IPS-NIHi7 (cell line): ENCODE measurements at regions not wholly inside any gene's neighbourhood (a gene's known extent, or its start where the extent isn't known, plus 50 kb on each side); places are given as distances from the start of the nearest gene placed in this dataset.

Experiments used
- DNase-seq: peaks from one replicate; pipeline ENCODE4 v3.0.0; 2012; ENCODE audit warnings: mixed read lengths; ENCODE audit errors: extremely low spot score

DNA sequence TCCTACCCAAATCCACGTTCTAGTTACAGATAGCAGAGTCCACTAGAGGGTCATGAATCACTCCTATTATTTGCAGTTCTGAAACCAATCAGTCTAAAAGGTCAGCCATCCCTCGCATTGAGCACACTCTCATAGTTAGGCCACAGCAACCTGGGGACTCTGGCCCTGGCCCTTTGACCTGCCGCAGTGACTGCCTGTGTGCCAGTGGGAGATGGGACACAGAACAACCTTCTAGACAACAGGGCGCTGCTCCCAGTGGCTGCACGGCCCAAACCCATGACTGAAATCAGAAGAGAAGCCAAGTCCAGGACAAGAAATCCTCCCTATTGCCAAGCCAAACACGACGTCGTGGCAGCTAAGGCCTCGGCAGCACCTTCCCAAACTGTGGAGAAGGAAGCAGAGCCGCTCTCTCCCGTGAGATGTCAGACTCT, 158.5 kb downstream of the HERPUD2 start:
- DNase-seq = no peak

DNA sequence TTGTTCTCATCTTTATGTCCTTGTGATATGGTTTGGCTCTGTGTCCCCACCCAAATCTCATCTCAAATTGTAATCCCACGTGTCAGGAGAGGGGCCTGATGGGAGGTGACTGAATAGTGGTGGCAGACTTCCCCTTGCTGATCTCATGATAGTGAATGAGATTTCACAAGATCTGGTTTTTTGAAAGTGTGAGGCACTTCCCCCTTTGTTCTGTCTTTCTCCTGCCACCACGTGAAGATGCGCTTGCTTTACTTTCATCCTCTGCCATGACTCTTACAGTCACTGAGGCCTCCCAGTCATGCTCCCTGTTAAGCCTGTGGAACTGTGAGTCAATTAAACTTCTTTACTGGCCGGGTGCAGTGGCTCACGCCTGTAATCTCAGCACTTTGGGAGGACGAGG, 161.0 kb downstream of the HERPUD2 start:
- DNase-seq = no peak

DNA sequence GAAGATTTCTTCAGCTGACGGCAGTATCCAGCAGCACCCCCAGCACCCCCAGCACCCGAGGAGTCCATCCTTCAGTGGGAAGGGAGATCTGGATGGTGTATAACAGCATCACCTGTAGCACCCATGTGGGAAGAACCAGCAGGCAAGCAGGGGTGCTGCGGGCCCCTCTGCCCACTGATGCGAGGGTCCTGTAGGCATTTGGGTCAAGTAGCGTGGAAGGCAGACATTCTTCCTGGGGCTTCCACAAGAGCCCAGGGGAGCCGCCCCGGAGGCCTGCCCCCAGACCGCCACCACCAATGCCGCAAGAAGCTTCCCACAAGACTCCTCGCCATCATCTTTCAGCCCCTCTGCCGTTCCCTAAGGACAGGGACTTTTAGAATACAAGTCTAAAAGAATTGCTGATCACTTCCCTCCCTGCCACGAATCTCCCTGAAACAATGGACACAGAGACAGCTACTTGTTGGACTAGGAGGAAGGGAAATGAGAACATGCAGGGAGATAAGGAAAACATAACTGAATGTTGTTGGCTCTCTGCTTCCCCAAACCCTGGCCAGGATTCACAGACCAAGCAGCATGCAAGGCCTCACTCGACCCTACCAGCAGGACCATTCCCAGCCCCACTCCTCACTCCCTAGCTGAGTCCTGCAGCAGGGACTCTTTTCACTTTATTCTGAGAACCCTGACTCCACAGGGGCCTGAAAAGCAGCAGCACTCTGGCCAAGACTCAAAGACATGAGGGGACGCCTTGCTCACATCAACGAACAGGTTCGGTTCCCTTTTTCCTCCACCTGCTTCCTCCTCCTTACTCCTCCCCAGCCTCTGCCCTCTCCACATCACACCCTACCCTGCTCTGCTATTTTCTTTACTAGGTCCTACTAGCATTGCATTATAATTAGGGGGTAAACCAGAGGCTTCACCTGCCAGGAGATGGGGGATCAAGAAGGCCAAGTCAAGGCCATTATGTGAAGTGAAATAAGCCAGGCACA, 164.5 kb downstream of the HERPUD2 start:
- DNase-seq = no peak

DNA sequence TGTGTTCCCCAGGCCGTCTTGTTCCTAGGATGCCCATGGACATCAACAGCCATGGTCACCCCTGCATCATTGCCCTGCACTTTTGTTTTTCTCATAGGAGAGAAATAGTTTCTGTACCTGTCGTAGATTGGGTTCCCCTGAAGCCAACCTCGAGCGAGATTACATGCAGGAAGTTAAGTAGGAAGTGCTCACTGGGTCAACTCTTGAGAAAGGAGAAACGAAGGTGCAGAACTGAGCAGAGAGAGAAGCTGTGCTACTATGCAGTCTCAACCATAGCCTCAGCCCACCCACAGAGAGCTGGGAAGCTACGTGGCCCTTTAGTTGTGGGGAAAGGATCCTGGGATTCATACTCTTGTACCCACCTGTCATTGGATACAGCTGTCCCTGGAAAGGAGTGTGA, 165.2 kb downstream of the HERPUD2 start:
- DNase-seq = no peak

DNA sequence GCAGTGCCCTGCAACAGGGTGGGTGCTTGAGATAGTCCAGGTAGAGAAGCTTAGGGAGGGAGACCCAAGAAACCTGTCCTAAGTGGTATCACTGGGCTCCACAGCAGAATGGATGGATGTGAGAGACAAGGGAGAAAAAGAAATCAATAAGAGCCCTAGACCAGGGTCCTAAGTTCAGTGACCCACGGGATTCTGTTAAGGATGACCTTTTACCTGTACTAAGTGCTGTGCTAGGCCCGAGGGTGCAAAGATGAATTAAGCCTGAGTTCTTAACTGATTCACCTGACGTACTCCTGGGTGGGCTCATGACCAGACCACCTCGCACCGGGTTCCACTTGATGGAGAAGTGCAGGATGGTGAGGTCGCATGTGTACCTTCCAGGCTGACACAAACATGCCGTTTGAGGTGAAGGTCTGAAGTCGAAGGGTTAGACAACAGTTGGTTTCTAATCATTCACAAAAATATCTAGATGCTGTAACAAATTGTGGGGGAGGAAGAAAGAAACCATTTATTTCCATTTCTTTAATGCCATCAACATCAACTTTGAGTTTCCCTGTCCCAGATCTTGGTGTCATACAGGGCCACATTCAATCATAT, 166.5 kb downstream of the HERPUD2 start:
- DNase-seq = no peak

DNA sequence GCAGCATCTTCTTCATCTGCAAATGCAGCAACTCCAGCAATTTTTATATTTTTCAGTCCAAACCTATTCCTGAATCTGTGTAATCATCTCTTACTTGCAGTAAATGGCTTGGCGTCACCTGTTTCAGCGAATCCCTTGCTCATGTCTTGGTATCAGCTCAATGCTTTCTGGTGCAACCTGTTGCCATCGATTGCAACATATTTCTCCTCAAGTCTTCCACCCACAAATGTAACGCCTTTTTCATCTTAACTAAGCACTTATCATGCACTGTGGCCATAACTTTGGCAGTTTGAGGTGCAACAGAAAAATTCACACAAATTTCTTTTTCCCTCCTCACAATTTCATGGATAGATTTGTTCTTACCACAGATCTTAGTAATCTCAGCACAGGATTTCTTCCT, 168.3 kb downstream of the HERPUD2 start:
- no peak for DNase-seq

DNA sequence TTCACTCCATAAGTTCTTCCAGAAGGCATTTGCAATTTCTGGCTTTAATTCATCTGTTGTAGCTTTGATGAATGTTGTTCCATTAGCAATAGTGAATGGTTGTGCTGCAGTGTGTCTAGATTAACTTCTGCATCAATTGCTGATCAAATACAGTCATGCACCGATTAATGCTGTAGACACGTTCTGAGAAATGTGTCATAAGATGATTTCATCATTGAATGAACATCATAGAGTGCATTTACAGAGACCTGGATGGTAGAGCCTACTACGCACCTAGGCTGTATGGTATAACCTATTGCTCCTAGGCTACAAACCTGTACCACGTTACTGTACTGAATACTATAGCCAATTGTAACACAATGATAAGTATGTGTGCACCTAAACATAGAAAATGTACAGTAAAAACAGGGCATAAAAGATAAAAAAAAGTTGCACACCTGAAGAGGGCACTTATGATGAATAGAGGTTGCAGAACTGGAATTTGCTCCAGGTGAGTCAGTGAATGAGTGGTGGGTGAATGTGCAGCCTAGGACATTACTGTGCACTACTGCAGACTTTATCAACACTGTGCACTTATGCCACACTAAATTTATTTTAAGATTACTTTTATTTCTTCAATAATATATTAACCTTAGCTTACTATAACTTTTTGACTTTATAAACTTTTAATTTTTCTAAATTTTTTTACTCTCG, 170.7 kb downstream of the HERPUD2 start:
- DNase-seq = no peak

DNA sequence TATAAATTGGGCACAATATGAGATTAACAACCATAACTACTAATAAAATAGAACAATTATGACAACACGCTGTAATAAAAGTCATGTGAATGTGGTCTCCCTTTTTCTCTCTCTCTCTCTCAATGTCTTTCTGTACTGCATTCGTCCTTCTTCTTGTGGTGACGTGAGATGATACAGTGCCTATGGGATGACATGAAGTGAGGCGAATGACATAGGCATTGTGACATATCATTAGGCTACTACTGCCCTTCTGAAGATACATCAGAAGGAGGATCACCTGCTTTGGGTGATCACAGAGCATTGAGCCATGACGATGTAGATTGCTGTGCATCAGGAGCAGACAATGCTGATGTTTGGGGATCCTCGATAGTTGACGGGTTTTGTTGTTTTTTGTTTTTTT, 171.6 kb downstream of the HERPUD2 start:
- DNase-seq = no peak

DNA sequence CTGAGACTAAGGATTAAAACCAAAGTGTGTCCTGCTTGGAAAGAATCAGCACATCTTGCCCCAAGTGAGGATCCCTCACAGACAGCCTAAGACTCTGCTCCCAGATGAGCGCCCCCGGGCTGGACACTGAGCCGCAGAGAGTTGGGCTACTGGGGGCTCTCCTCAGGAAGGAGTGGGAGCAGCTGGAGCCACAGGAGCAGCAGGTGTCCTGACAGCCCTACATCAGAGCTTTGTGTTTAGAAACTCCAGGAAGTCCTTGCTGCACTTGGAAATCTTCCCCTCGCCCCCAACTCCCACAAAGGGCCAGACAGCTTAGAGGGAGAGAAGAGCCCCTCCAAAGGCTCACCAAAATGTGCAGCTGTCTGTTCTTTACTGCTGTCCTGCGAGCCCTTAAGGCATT, 172.2 kb downstream of the HERPUD2 start:
- no peak for DNase-seq

DNA sequence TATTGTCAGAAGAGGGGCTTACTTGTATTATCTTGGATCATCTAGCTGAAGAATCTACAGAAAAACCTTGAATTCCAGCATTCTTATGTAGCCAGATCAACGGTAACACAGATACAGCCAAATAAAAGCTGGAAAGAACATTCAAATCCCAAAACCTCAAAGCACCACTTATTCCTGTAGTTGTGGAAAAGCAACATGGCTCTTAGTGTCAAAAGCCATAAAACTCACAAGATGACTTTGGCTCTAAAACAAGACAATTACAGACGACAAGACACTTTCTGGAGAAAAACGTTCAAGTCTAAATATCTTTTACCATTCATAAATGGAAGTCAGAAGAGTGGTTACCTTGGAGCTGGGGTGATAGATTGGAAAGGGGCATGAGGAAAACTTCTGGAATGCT, 173.0 kb downstream of the HERPUD2 start:
- DNase-seq = no peak

DNA sequence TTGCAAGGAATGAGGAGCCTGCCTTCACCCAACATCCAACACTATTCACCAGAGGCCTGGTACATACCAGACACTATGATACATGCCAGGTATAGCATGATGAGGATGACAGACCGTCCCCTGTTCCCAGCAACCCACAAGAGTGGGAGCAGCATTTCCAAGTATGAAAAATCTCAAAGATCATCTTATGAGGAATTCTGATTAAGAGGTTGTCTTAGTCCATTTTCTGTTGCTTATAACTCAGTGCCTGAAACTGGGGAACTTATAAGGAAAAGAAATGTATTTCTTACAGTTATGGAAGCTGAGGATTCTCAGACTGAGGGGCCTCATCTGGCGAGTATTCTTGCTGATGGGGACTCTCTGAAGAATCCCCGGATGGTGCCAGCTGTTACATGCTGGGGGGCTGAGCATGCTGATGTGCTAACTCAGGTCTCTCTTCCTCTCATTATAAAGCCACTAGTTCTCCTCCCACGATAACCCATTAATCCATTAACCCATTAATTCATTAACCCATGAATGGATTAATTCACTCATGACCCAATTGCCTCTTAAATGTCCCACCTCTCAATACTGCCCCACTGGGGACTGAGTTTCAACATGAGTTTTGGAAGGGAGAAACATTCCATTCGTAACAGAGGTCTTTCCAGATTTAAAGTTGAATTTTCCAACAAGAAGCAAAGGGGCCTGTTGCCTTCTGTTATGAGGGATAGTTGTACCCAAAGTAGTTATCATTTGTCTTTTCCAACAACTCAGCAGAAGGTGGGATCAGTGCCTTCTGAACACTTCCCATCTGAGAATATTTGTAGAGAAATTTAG, 173.9 kb downstream of the HERPUD2 start:
- DNase-seq = no peak

DNA sequence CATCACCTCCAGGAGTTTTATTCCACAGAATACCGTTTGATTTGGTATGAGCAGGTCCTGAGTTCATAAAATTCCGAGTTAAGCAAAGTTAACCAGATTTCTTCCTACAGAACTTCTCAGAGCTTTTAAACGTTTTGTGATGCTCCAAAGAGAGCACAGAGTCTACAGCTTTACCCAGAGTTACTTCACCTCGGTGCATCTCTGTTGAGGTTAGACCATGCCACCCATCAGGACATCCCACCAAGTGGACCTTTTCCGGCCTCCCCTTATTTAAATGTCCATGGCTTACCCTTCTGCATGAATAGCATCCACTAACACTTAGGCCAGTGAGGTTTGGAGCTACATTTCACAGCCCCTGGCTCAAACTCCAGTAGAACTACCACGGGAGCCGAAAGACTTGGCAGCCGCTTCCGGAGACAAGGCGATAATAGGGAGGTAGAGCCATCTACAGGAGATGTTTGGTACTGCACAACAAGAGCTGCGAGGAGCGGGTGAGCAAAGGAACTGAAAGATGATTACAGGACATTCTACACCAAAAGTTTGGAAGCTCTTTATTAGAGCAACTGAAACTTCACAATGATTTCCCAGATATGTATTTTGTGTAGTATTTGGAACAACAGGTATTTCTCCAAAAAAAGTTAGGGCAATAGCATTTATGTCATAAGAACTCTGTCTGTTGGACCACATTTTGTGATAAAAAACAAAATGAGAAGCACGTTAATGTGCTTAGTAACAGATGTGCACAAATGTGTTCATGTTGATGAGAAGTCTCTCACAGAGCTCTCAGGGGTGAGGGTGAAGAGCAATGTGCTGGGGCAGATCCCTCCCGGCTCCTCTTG, 174.7 kb downstream of the HERPUD2 start:
- DNase-seq = peak; percentile 86

DNA sequence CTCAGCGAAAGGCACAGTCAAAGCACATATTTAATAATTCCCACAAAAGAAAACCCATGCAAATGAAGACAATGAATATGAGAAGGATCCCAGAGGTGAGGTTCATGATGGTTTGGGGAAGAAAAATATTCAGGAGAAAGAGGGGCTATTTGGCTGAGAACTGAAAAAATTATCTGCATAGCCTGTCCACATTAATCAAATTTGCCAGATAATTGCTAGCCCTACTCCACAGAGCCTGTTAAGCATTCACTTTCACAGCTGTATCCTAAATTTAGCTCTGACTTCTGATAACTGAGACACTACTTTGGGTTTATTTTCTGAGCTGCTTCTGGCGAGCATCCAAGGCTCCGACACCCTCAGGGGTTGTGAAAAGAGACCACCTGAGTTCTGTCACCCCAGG, 176.2 kb downstream of the HERPUD2 start:
- no peak for DNase-seq

DNA sequence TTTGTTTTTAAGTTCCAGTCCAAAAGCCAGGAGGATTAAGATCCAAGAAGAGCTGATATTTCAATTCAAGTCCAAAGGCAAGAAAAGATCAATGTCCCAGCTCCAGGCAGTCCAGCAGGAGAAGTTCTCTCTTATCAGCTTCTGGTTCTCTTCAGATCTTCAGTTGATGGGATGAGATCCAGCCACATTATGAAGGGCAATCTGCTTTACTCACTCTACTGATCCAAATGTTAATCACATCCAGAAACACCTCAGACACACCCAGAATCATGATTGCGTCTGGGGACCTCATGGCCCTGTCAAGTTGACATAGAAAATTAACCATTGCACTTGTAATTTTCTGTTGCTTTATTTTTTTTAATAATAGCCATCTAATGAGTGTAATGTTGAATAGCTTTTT, 178.4 kb downstream of the HERPUD2 start:
- no peak for DNase-seq

DNA sequence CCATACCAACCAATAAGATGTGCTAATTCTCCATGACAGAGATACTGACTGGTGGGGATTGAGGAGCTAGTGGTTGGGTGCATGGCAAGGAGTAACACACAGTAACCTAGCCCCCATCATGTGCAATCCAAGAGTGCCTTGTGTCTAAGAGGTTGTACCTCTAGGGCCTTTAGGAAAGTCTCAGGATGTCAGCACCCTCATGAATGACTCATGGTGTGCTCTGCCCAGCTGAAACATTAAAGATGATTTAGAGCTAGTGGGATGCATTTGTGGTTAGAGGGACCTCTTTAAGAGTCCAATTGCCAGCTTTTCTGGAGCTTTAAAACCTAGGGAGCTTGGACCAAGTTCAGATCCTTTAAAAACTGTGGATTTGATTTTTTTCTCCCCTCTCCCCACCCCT, 181.1 kb downstream of the HERPUD2 start:
- no peak for DNase-seq

DNA sequence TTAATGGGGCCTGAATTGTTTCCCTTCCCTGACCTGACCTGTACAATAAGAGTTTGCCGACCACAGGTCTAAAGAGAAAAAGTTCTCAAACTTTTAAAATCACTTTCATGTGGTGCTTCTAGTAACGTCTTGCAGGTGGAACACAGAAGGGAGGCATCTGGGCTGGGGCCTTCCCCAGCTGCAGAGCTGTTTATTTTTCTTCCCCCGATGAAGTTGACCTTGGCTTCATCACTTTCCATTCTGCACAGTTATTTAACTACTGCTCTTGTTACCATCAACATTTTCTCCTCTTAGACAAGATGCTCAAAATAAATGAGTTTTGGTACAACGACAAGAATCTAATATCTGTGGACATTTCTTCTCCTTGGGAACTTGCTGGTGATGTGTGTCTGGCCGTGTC, 181.7 kb downstream of the HERPUD2 start:
- no peak for DNase-seq

DNA sequence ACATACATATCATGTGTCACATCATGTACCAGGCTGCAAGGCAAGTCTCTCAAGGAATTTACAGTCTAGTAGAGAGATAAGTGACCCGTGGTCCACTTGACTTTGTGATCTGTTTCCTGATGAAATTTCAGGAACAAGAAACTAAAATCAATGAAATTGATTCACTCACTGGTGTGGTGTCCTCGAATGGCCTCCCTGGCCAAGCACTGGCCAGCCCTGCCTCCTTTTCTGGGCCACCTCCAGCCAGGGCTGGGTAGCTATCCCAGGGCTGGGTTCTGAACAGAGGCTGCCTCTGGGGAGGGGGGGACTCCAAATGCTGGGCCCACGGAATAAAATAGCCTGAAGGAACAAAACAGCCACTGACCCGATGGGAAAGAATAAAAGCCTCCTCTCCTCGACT, 182.2 kb downstream of the HERPUD2 start:
- no peak for DNase-seq

DNA sequence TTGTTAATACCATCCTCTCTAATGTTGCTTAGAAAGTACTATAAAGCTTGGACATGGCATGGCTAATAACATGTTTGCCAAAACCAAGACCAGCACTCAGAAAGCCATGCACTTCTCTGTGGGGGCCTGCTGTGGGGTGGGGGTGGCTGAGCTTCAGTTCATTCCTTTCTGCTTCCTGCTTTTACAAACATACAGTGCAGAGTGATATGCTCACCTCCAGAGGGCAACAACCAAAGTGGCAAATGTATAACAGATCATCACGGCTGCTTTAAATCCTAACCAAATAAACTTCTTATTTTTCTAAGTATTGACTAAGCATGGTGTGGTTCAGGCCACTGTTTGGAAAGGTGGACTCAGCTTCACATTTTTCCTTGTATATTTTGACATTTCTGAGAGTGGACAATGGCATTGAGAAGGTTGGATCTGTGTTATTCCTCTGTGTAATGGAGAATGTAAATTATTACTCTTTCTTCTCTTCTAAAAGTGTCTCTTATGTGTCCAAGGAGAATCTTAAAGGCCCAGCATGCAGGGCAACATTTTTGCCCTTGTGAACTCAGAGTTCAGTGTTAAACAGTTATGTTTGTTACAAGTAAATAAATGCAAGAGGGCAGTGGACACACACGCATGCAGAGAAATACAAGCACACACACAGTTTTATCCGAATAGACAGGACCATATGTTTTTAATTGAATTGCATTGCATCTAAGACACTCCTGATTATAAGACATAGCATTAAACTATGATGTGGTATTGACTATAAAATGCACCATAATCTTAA, 186.1 kb downstream of the HERPUD2 start:
- no peak for DNase-seq

DNA sequence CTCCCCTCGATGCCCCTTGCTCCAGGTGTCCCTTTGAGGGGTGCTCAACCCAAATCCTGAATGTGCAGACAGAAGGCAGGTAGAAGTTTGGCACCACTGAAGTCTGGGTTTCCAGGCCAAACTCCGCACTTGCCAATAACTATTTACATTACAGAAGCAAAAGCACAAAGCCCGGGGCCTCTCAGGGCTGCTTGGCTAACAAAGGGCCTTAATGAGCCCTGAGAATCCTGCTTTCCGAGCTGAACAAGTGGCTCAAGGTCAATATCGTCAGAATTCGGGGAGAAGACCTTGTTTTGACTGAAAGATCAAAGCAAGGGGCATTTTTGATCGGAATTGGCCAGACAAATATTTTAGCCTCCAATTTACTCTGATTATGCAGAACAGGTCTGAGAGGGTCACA, 189.9 kb downstream of the HERPUD2 start:
- DNase-seq = peak; percentile 36

DNA sequence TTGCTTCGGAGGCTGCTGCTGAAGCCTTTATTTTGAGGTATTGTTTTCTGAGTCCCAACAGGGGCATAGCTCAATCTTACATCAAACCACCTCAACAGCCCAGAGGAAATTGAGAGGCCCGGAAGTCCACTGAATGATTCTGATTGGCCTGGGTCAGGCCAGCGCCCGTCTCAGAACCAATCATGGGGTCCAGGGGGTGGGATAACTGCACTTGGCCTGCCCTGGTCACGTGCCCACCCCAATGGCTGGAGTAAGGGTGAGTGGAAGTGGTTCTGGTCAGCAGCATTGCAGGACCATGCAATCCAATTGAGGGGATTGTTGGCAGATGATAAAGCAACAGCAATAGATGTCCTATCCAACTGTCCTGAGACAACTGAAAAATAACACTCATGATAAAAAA, 190.6 kb downstream of the HERPUD2 start:
- peak; percentile 35 for DNase-seq
